CD14-positive monocyte (primary cell): ENCODE measurements at regions not wholly inside any gene's neighbourhood (a gene's known extent, or its start where the extent isn't known, plus 50 kb on each side); places are given as distances from the start of the nearest gene placed in this dataset.

Experiments used
- DNase-seq, 3 donors: peaks; one replicate each; pipeline ENCODE4 v3.0.0-alpha.2; 2011 to 2022
- H2AFZ ChIP-seq: 2 replicates; pipeline ENCODE4 v1.6.0; 2012; ENCODE audit warnings: mild to moderate bottlenecking, low read depth, low read length, inconsistent platforms; ENCODE audit not compliant: insufficient read depth, poor library complexity, severe bottlenecking
- H3K27ac ChIP-seq, 2 donors: 1 replicate in 1 of 2; 2 replicates in 1 of 2; pipeline ENCODE4 v1.5.1; 2012 to 2013; ENCODE audit warnings: low read length in 2 of 2, control low read depth in 1 of 2, inconsistent platforms in 1 of 2, low read depth in 1 of 2, mild to moderate bottlenecking in 1 of 2
- H3K27me3 ChIP-seq, 2 donors: one replicate each; pipeline versions ENCODE4 v1.6.0 to v1.6.1; 2011 to 2013; ENCODE audit warnings: low read length in 2 of 2; ENCODE audit not compliant: control insufficient read depth in 2 of 2, insufficient read depth in 2 of 2
- H3K36me3 ChIP-seq, 2 donors: replicated peaks in 1 of 2; 1 replicate in 1 of 2; 2 replicates in 1 of 2; pipeline versions ENCODE4 v1.5.1 to v1.6.1; 2012 to 2013; ENCODE audit warnings: low read length in 2 of 2, control low read depth in 1 of 2, inconsistent platforms in 1 of 2, mild to moderate bottlenecking in 1 of 2; ENCODE audit not compliant: insufficient read depth in 2 of 2, control insufficient read depth in 1 of 2
- H3K4me1 ChIP-seq, 2 donors: 1 replicate in 1 of 2; 2 replicates in 1 of 2; pipeline versions ENCODE4 v1.5.1 to v1.6.1; 2012 to 2013; ENCODE audit warnings: low read length in 2 of 2, control low read depth in 1 of 2, inconsistent platforms in 1 of 2, mild to moderate bottlenecking in 1 of 2, moderate library complexity in 1 of 2; ENCODE audit not compliant: insufficient read depth in 2 of 2, control insufficient read depth in 1 of 2
- H3K4me2 ChIP-seq: replicated peaks from 2 replicates; pipeline ENCODE3; 2012; ENCODE audit warnings: low read length, moderate library complexity, mild to moderate bottlenecking; ENCODE audit not compliant: poor library complexity, severe bottlenecking; ENCODE audit errors: extremely low read depth
- H3K4me3 ChIP-seq, 3 experiments: fragments of 200-600 bp in 1 of 3; sonication (generic) in 1 of 3; replicated peaks in 1 of 3; 1 replicate in 2 of 3; 2 replicates in 1 of 3; pipeline ENCODE4 v1.5.1; 2011 to 2013; ENCODE audit warnings: low read length in 3 of 3, mild to moderate bottlenecking in 3 of 3, control low read depth in 2 of 3, low read depth in 2 of 3, inconsistent platforms in 1 of 3, moderate library complexity in 1 of 3
- H3K79me2 ChIP-seq: 2 replicates; pipeline ENCODE4 v1.6.0; 2012; ENCODE audit warnings: mild to moderate bottlenecking, control low read depth, inconsistent platforms, low read length, moderate library complexity; ENCODE audit not compliant: insufficient read depth
- H3K9ac ChIP-seq: 2 replicates; pipeline ENCODE4 v1.6.0; 2017; ENCODE audit warnings: low read length, mild to moderate bottlenecking; ENCODE audit not compliant: insufficient read depth, poor library complexity, severe bottlenecking
- H3K9me3 ChIP-seq, 2 donors: replicated peaks in 1 of 2; 1 replicate in 1 of 2; 2 replicates in 1 of 2; pipeline versions ENCODE4 v1.5.1 to v1.6.1; 2012 to 2013; ENCODE audit warnings: low read length in 2 of 2, control low read depth in 1 of 2; ENCODE audit not compliant: control insufficient read depth in 1 of 2, insufficient read depth in 1 of 2
- H4K20me1 ChIP-seq: 2 replicates; pipeline ENCODE4 v1.6.0; 2012; ENCODE audit warnings: mild to moderate bottlenecking, low read length, control low read depth, moderate library complexity; ENCODE audit not compliant: insufficient read depth
- H3K27ac Mint-ChIP-seq, 7 donors: one replicate each; pipeline ENCODE4 v1.8.0; 2020; ENCODE audit warnings: mild to moderate bottlenecking in 7 of 7, mixed read lengths in 7 of 7, moderate library complexity in 6 of 7, inconsistent platforms in 2 of 7
- H3K27me3 Mint-ChIP-seq, 3 donors: one replicate each; pipeline ENCODE4 v1.8.0; 2021 to 2022; ENCODE audit warnings: low read depth in 3 of 3, mild to moderate bottlenecking in 3 of 3, mixed read lengths in 3 of 3, moderate library complexity in 3 of 3, inconsistent platforms in 1 of 3
- H3K36me3 Mint-ChIP-seq, 2 donors: one replicate each; pipeline ENCODE4 v1.8.0; 2020; ENCODE audit warnings: mixed read lengths in 2 of 2, inconsistent platforms in 1 of 2, mild to moderate bottlenecking in 1 of 2
- H3K4me1 Mint-ChIP-seq: one replicate; pipeline ENCODE4 v1.8.0; 2020; ENCODE audit warnings: mild to moderate bottlenecking, mixed read lengths
- H3K4me3 Mint-ChIP-seq, 2 donors: one replicate each; pipeline ENCODE4 v1.8.0; 2020; ENCODE audit warnings: mild to moderate bottlenecking in 2 of 2, mixed read lengths in 2 of 2, moderate library complexity in 1 of 2
- H3K9me3 Mint-ChIP-seq, 7 donors: one replicate each; pipeline ENCODE4 v1.8.0; 2020 to 2022; ENCODE audit warnings: mixed read lengths in 7 of 7, mild to moderate bottlenecking in 6 of 7, moderate library complexity in 6 of 7, inconsistent platforms in 2 of 7
- CTCF ChIP-seq: fragments of 200-600 bp; IDR thresholded peaks from one replicate; pipeline ENCODE4 v1.8.0; 2022; ENCODE audit warnings: antibody characterized with exemption, mild to moderate bottlenecking
- WGBS: methylation state at CpG from one replicate; pipeline ENCODE4 v1.1.5; 2013; ENCODE audit warnings: missing lambda C conversion rate; ENCODE audit not compliant: insufficient coverage; 5-methylcytosine and 5-hydroxymethylcytosine counted together
- intact Hi-C, 2 donors: fragments of 100-400 bp; cut with micrococcal nuclease; formaldehyde crosslinking; loops; one replicate each; pipeline versions ENCODE4 v1.15.0 to v1.15.1; 2023

- no peaks in the 10 kb centered on the region for H3K27me3 Mint-ChIP-seq
- Histone ChIP-seq H3K4me1 (no peaks in the 10 kb centered on the region), H2AFZ (no peak overlapping the region), H3K36me3 (no peaks in the 10 kb centered on the region), H3K4me2 (no peak overlapping the region), H3K9ac (no peak overlapping the region), H3K27me3 (no peaks in the 10 kb centered on the region), H4K20me1 (no peaks in the 10 kb centered on the region), H3K79me2 (no peaks in the 10 kb centered on the region), H3K9me3 (peaks cover 0 to 3% of the 10 kb centered on the region in 2 donors), H3K4me3 (no peak overlapping the region), H3K27ac (no peak overlapping the region)
- H3K27ac Mint-ChIP-seq: no peak overlapping the region
- intact Hi-C loops: no loop called here
- H3K9me3 Mint-ChIP-seq: peaks cover 0 to 9% (median 0%) of the 10 kb centered on the region in 7 donors
- no peak overlapping the region for H3K4me3 Mint-ChIP-seq
- no peak for DNase-seq
- TF ChIP-seq CTCF: no peak
- no peaks in the 10 kb centered on the region for H3K4me1 Mint-ChIP-seq
- no CpG with 5 or more reads among the region's 3 CpGs for WGBS
- no peaks in the 10 kb centered on the region for H3K36me3 Mint-ChIP-seq
Measured at GRCh38 chr13:65500481-65500880, 1729.7 kb downstream of the PCDH9 start.

DNA sequence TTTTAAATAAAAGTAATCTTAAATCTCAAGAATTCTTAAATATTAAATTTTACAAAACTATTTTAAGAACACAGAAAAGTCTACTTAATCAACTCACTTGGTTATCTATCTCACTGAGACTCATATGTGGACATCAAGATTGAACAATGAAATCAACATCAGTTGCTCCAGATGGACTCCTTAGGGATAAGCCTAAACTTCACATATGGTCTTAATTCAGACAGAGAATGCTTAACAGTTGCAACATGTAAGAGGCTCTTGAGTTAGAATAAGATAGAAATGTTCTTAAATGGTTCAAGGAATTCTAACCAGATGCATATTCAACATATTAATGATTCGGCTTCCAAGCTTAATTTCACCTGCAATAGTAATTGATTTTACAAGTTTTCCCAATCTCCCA, 1730.9 kb downstream of the PCDH9 start:
- H3K36me3 ChIP-seq: no peaks in the 10 kb centered on the region
- TF ChIP-seq CTCF: no peak
- no peak for DNase-seq
- H4K20me1 ChIP-seq: no peaks in the 10 kb centered on the region
- H2AFZ ChIP-seq: no peak overlapping the region
- H3K9me3 ChIP-seq: no peaks in the 10 kb centered on the region
- H3K9ac ChIP-seq: no peak overlapping the region
- Mint-ChIP-seq H3K4me1 (no peaks in the 10 kb centered on the region), H3K27ac (no peak overlapping the region), H3K36me3 (no peaks in the 10 kb centered on the region), H3K27me3 (no peaks in the 10 kb centered on the region), H3K9me3 (peaks cover 0 to 4% (median 0%) of the 10 kb centered on the region in 7 donors), H3K4me3 (no peak overlapping the region)
- intact Hi-C loops: no loop called here
- H3K4me2 ChIP-seq: no peak overlapping the region
- no peaks in the 10 kb centered on the region for H3K79me2 ChIP-seq
- no peaks in the 10 kb centered on the region for H3K27me3 ChIP-seq
- H3K27ac ChIP-seq: no peak overlapping the region
- H3K4me1 ChIP-seq: no peaks in the 10 kb centered on the region
- no CpG with 5 or more reads among the region's 1 CpG for WGBS
- no peak overlapping the region for H3K4me3 ChIP-seq
